Cortex of kidney (tissue), 1 donor: ENCODE measurements at regions not wholly inside any gene's neighbourhood (a gene's known extent, or its start where the extent isn't known, plus 50 kb on each side); places are given as distances from the start of the nearest gene placed in this dataset.

Source experiments
- DNase-seq: peaks from one replicate; lab custom pipeline; 2025; lab: John Stamatoyannopoulos, UW

GRCh38 chr1:244945109-244945671 lies 80.8 kb upstream of the HNRNPU start:
- no peak for DNase-seq

- no peak for DNase-seq
Observed at GRCh38 chr1:244941121-244941520, 76.8 kb upstream of the HNRNPU start.

DNA sequence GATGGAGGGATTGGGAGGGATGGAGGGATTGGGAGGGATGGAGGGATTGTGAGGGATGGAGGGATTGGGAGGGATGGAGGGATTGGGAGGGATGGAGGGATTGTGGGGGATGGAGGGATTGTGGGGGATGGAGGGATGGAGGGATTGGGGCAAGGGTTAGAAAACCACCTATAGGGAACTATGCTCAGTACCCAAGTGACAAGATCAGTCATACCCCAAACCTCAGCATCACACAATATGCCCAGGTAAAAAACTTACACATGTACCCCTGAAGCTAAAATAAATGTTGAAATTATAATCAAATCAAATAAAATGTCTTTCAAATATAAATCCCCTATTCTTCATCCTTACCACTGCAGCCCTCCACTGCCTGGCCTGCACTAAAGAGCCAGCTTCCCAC lies 72.8 kb upstream of the HNRNPU start:
- no peak for DNase-seq

- no peak for DNase-seq
Observed at GRCh38 chr1:244920911-244921761, 56.8 kb upstream of the HNRNPU start.

DNA sequence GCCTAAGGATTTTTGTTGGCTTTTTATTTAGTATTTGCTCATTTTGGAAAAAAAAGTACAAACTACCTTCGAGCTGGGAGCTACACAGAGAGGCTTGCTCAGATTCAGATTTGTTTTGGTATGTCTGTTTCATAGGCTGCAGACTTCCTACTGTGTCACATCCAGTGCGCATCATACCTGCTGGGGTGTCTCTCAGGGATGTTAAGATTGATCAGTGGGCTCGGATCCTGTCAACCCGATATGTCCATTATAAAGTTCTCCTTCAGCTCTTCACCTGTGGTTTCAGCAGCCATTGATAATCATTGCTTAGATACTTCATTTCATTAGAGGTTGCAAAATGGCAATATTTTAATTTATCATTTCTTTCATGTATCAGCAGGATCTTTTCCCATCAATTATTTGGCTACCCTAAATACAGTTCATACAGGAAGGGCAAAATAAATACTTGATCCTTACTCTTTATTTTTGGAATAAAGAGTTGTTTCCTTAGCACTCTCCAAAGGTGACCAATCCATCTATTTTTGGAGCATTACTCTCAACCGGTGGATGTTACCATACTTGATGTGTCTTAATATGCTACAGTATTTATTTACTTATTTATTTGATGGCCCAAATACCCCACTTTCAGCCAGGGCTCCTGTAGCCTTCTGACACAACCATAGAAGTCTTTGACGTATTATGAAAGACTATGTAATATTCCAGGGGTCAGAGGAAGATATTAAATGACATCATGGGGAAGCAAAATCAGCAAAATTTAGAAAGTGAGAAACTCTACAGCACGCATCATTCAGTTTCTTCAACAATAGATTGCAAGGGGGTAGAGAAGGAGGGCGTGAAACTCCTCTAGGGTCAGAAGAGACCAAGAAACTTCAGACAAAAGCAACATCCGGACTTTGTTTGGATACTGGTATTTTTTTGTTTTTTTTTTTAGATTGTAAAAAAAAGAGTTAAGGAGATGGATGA lies 55.3 kb upstream of the HNRNPU start:
- no peak for DNase-seq

DNA sequence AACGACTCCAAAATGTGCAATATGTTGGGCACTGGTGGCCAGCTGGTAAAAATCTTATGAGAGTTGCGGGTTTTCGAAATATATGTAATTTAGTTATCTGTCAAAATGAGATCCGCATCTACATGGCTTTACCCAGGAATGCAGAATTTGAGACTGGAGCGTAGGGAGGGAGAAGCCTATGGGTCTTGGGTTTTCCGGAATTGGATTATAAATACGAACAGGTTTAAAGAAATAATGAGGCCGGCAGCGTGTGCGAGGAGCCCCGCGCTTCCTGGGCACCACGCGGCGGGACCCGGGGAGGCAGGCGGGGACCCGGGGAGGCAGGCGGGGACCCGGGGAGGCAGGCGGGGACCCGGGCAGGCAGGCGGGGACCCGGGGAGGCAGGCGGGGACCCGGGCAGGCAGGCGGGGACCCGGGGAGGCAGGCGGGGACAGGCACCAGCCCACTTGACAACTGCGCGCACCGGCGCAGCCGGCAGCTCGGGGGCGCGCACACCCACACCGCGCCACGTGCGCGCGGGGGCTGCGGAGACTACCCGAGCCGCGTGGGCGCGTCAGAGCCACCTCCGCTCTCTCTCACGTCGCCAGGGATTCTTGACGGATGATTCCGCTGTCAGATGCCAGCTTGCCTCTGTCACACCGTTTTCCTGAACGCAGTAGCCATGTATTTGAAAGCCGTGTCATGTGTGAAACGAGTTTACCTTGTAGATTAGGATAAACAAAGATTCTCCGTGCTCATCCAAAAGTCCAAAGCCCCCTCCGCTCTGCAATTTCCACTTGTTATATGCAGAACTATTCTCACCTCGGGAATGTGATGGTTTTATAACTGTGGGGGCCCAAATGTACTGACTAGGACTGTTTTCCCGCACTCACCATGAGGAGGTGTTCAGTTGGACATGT lies 54.3 kb upstream of the HNRNPU start:
- no peak for DNase-seq

DNA sequence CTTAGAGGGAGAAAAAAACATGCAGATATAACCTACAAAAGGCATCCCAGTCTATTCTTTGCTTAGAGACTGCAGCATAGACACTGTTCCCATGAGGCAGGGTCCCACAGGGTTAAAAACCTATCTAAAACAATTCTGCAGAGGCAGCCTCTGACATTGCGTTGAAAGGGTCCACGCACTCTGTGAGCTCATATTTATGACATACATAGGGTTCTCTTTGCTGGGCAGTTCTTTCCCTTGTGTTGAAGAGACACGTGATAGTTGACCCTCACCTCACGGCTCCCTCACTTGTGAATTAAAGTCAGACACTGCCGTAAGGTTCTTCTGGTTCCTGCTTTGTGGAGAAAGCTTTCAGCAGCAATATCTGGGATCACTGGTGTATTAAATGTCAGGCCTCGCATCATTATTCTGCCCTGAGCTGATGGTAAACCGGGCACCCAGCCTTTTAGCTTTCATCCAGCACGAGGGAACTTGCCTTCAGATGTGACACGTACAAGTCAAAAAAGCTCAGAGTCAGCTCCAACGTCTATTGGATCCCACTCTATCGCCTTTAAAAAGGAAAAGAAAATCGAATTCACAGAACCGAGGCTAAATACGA lies 52.8 kb upstream of the HNRNPU start:
- DNase-seq: no peak

GRCh38 chr1:244915736-244916135 lies 51.4 kb upstream of the HNRNPU start:
- DNase-seq: no peak

GRCh38 chr1:244914761-244915160 lies 50.4 kb upstream of the HNRNPU start:
- no peak for DNase-seq
